GM18951 (cell line): ENCODE measurements at regions not wholly inside any gene's neighbourhood (a gene's known extent, or its start where the extent isn't known, plus 50 kb on each side); places are given as distances from the start of the nearest gene placed in this dataset.

Experiments
- POLR2A ChIP-seq: IDR thresholded peaks from 4 replicates; pipeline ENCODE4 v1.6.1; 2011; ENCODE audit warnings: mild to moderate bottlenecking; ENCODE audit not compliant: insufficient read length, insufficient read depth; ENCODE audit errors: extremely low read depth
- in situ Hi-C: fragments of 300-500 bp; cut with MboI; formaldehyde crosslinking; loops from one replicate; pipeline ENCODE4 v1.12.0; 2022; ENCODE audit warnings: low sequenced_read_pairs, mixed read lengths, inconsistent platforms; ENCODE audit not compliant: unreplicated experiment

DNA sequence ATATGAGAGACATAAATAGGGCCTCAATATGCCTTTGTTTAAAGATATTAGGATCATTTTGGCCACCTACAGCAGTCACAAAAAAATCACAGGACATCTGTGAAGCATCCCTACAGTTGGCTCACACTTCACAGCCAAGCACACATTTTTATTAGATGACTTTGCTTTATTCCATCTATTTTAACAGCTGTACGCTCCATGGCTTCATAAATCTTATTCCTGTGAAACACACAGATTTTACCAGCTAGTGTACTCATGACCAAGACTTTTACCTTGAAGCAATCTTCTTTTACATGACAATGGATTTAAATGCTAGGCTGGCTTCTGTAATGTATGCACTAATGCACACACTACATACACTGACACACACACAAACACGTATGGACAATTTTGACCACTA, 254.8 kb upstream of the PITRM1 start:
- TF ChIP-seq POLR2A = no peak
- in situ Hi-C loops = no loop called here

DNA sequence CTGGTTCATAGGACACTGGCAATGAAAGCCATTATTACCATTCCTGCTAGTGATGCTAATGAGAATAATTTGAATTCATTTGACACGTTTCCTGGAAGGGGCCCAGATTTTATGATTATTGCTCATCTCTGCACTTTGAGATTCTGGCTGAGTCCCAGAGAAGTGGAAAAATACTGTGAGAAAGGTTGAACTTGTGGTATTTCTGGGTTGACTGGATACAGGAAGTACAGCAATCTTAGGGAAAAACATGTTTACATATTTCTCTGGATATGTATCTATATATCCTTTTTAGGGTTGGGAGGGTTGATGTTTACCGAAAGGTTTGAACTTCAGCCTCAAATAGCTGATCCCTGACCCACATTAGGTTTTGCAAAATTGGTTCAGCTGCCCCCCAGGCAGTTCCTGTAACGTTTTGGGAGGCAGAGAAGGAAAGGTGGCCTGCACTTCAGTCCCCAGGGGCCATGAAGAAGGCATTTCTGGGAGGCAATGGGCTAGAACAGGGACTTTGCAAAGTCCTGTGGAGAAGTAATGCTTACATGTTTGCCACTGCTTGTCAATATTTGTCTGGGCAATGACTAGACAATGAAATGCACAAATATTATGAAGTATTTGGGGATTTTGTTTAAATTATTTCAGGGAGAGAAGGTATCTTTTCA, 253.7 kb upstream of the PITRM1 start:
- in situ Hi-C loops = no loop called here
- no peak for TF ChIP-seq POLR2A

DNA sequence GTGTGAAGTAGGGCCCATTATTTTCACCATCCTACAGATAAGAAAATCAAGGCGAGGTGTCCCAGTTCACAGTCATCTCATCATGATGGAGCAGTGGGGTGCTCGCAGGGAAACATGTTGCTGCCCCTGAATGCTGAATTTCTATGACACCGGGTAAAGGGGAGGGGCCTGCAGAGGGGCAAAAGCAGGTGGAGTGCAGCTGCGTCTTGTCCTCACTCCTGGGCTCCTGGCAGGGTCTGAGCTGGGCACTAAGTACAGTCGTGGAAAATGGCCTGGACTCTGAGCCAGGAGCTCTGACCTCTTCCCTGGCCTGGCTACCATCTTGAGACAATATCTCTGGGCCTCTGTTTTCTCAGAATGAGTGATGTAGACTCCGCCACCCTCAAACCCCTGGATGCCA, 253.1 kb upstream of the PITRM1 start:
- in situ Hi-C loops = no loop called here
- no peak for TF ChIP-seq POLR2A

DNA sequence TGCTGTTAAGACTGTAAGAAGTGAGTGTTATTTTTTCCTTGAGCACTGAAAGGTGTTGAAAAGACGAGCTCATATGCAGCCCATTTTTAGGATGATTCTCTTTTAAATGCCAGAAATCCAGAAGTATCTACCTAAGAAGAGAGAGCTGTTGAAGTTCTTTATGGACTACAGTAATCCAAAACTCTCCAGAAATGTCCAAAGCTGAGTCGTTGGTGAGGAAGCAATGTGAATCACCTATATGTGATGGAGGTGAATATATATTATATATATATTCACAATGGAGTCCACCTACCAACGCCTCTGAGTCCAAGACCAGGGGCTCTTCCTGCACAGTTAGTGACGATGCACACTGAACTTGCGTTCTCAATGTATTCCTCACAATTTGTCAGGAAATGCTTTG, 252.7 kb upstream of the PITRM1 start:
- no peak for TF ChIP-seq POLR2A
- in situ Hi-C loops = no loop called here

DNA sequence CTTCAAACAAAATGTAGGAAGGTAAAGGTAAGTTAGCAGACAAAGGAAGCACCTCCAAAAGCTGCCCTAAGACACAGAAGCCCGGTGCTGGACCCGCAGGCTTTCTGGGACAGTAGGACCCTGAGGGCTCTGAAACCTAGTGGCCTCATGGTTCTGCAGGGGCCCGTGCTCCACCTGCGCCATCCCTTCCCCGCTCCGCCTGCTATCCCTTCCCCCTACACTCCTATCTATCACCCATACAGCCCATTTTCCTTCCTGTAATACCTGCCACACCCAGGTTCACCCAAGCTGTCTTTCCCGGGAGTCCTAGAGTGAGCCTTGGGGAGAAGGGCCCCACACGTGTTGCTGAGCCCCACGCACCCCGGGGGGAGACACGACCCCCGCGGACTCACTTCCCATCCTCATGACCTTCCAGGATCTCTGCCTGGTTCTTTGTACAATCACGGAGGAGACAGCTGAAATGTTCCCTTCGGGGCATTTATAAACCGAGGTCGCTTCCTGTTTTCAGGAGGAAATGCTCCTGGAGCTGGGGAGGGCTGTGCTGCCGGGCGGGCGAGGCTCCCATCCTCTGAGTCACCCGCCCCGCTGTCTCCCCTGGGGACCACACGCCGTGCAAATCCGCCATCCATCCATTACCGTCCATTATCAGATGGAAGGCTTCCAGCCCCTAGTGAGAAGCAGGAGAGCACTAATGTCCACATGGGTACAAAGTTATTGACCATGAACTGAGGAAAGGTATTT, 251.7 kb upstream of the PITRM1 start:
- in situ Hi-C loops = no loop called here
- no peak for TF ChIP-seq POLR2A

DNA sequence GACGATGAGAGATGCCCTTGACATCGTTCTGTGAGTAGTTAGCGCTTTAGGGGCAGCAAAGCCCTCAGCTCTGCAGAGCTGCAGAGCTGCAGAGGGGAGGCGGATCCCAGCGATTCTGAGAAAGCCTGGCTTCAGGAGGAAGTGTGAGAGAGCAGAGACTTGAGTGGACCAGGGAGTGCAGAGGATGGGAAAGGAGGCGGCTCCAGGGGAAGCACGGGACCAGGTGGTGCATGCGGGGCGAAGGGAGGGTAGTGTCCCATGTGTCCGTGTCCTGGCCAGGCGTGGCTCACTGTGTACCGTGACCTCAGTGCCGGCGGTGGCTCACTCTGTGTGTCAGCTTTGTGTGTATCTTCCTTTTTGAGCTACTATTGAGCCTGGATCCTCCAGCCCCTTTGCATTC, 250.8 kb upstream of the PITRM1 start:
- TF ChIP-seq POLR2A = no peak
- in situ Hi-C loops = no loop called here

DNA sequence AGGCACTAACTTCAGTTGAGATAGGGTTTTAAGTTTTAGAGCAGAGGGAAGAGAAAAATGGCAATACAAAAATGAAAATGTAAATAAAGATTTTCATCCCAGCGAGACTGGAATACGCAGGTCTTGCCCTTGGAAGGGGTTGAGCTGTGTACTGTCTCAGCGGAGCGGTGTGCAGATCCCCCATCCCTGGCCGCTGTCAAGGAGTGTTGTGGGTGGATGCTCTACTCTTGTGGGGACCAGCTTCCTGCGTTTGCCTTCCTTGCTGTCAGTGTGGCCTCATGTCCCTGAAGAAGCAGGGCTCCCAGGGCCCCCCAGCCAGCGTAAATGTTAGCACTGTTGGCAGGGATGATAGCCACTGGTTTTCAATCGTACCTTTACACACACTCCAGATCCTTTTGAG, 249.7 kb upstream of the PITRM1 start:
- TF ChIP-seq POLR2A = no peak
- in situ Hi-C loops = no loop called here

DNA sequence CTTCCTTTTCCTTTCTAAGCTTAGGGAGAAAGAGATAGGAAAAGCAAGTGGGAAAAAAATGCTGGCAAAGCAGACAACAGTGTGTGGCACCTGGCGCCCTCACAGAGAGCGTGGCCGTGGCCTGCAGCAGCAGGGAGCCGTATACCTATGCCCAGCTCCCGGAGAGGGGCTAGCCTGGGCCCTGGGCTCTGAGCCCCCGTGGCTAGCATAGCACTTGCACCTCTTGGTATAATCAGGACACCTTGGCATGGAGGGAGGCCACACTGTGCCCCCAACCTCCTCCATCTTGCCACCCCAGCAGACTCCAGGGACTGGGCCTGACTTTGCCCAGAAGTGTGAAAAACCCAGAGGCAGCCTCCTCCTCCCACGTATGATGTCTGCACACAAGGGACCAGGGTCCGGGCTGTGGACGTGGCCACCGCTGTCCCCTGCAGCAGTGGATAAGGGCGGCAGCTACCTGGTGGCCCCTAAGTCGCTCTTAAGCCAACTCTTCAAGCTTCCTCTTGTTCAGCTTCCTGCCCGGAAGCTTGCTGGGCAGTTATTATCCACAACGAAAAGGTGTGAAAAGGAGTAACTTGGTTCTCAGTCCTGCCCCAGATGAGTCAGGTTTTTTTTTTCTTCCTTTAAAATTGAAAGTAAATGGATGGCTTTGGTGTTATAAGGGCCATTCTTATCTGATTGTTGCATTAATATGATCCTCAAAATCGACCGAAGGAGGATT, 249.1 kb upstream of the PITRM1 start:
- TF ChIP-seq POLR2A = no peak
- in situ Hi-C loops = no loop called here

DNA sequence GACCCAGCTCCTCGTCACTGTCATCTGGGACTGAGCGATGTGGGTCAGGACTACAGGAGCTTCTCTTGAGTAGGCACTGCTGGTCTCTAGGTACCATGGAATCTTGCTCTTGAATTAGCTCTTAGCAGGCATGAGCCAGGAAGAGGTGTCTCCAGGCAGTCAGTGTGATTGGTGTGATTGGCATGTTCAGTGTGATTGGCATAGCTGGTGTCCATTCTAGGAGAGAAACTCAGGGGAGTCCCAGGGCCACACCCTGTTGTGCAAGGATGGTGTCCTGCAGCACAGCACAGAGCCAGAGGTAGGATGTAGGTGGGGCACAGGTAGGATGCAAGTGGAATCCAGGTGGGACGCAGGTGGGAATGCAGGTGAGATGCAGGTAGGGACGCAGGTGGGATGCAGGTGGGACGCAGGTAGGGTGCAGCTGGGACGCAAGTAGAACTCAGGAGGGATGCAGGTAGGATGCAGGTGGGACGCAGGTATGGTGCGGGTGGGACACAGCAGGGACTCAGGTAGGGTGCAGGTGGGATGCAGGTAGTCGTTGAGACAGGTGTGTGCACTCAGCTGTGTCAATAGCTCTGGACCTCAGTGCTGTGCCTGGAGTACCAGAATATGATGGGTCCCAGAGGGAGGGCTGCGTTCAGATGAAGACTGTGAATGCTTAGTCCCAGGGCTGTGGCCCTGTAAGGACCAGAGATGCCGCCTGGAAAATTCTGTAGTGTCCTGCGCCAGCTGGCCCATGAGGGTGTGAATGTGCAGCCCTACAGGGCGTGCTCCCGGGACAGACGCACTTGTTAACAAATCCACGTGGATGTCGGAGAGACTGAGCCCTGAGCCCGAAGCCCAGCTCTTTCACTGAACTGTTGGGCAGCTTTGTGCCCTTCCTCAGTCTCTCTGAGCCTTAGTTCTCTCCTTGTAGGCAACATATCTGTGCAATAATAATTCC, 248.2 kb upstream of the PITRM1 start:
- no peak for TF ChIP-seq POLR2A
- in situ Hi-C loops = no loop called here

DNA sequence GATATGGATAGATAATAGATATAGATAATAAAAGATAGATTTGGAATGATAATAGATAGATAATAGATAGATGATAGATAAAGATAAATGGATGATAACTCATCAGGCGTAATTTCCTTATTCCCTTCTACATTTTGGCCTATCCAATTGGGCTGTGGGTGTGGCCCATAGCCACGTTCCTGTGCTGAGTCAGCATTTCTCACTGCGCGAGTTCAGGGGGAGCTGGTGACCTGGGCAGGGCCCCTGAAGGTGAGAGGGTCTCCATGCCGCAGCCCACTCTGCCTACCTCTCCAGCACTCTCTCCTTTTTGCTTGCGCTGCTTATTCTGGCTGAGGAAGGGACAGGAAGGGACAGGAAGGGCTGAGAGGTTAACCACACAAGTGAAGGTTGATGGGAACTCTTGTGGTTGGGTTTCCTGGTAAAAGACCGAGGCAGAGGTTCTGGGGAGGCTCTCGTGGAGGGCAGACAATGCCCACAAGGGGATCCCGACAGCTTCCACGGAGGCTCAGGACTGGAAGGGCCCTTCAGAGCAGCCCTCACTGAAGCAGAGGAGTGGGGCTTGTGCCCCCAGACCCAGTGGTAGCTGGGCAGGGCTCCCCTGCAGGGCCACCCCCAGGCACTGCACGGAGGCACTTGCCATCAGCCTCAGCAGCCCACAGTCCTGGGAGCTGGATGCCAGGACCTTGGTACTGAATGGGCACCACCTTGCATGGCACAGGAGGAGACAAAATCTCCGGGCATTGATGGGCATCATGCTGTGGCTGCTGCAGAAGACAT, 247.3 kb upstream of the PITRM1 start:
- in situ Hi-C loops = no loop called here
- TF ChIP-seq POLR2A = no peak

DNA sequence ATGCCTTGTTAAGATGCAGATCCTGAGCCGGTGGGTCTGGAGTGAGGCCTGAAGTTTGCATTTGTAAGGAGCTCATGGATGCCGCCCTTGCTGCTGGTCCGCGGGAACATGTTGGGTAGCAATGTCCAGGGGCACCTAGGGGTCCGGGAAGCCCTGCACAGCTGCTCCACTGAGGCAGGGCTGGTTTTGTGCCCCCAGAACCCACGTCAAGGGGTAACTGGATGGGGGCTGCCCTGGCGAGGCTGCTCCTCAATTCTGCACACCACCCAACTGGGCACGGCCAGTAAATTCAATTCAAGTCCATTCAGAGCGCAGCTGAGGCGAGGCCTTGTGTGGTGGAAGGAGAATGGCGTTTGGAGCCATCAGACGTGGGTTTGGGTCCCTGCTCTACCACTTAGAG, 246.3 kb upstream of the PITRM1 start:
- in situ Hi-C loops = no loop called here
- no peak for TF ChIP-seq POLR2A

DNA sequence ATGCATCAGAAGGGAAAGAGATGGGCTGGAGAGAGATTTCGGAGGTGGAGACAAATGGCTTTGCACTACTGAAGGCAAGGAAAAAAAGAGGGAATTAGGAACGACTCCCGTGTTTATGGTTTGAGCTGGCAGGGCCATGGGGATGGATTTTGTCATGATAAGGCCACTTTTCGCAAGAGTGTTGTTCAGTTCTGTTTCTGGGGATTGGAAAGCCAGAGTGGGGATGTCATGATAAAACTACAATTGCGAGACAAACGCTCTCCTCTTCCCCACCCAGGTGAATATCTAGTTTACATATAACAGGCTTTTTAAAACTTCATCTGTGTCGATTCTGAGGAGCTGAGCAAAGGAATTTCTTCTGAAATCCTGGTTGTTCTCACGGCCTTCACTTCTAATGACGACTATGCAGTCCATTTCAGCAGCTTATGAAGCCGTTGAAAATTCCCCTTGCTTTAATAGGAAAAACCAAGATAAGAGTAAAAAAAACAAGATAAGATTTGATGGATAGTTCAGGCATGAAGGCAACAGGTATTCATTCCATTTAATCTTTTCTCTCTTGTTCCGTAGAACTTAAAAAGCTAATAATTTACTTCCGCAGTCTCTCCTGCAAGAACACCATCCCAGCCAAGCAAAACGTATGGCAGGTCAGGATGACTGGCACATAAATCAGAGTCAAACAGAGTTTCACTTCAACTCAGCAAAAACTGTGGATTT, 245.6 kb upstream of the PITRM1 start:
- in situ Hi-C loops = no loop called here
- TF ChIP-seq POLR2A = no peak
